VCaP (cell line): ENCODE measurements at regions not wholly inside any gene's neighbourhood (a gene's known extent, or its start where the extent isn't known, plus 50 kb on each side); places are given as distances from the start of the nearest gene placed in this dataset.
"Not testable (repeated sequence)": the region's sequence is repeated elsewhere in the genome, so short reads cannot be mapped to it uniquely, and the experiment has no call there.

Source experiments
- H3K27ac ChIP-seq: fragments of 450-650 bp; 2 replicates; pipeline ENCODE4 v1.5.1; 2017
- CTCF ChIP-seq: fragments of 450-650 bp; conservative IDR thresholded peaks from 2 replicates; pipeline ENCODE4 v1.5.1; 2017; ENCODE audit warnings: mild to moderate bottlenecking, moderate library complexity

- H3K27ac ChIP-seq = no peak overlapping the region
Observed at GRCh38 chrX:94854251-94854650, 1180.2 kb downstream of the FAM133A start.

GRCh38 chrX:94862470-94862869, 1188.5 kb downstream of the FAM133A start:
- not testable (repeated sequence) for H3K27ac ChIP-seq

More at GRCh38 chrX:94854251-94854650, 1180.2 kb downstream of the FAM133A start:
- no peak for TF ChIP-seq CTCF

- no peak for TF ChIP-seq CTCF
- H3K27ac ChIP-seq = no peak overlapping the region
Observed at GRCh38 chrX:94871640-94872039, 1197.6 kb downstream of the FAM133A start.

- no peak for TF ChIP-seq CTCF
- H3K27ac ChIP-seq = no peak overlapping the region
Observed at GRCh38 chrX:94901849-94902248, 1227.8 kb downstream of the FAM133A start.

- no peak overlapping the region for H3K27ac ChIP-seq
- TF ChIP-seq CTCF = no peak
Observed at GRCh38 chrX:94908171-94908570, 1234.2 kb downstream of the FAM133A start.

- no peak for TF ChIP-seq CTCF
Observed at GRCh38 chrX:94908648-94909047, 1234.6 kb downstream of the FAM133A start.

GRCh38 chrX:94914235-94914634, 1240.2 kb downstream of the FAM133A start:
- no peak overlapping the region for H3K27ac ChIP-seq

More at GRCh38 chrX:94908648-94909047, 1234.6 kb downstream of the FAM133A start:
- H3K27ac ChIP-seq = no peak overlapping the region

More at GRCh38 chrX:94914235-94914634, 1240.2 kb downstream of the FAM133A start:
- TF ChIP-seq CTCF = no peak
